SJCRH30 (cell line): ENCODE measurements at regions not wholly inside any gene's neighbourhood (a gene's known extent, or its start where the extent isn't known, plus 50 kb on each side); places are given as distances from the start of the nearest gene placed in this dataset.
"Not testable (repeated sequence)": the region's sequence is repeated elsewhere in the genome, so short reads cannot be mapped to it uniquely, and the experiment has no call there.

Source experiments
- DNase-seq, 2 experiments: peaks; one replicate each; pipeline ENCODE4 v3.0.0-alpha.2; 2015 to 2020
- H3K27ac ChIP-seq: fragments of 250-450 bp; sonication (Bioruptor Pico); 2 replicates; pipeline ENCODE4 v1.5.1; 2020; ENCODE audit warnings: mild to moderate bottlenecking, moderate library complexity
- H3K27me3 ChIP-seq: fragments of 250-450 bp; sonication (Bioruptor Pico); 2 replicates; pipeline ENCODE4 v1.5.1; 2020; ENCODE audit warnings: mild to moderate bottlenecking, moderate library complexity
- H3K36me3 ChIP-seq: fragments of 250-450 bp; sonication (Bioruptor Pico); 2 replicates; pipeline ENCODE4 v1.5.1; 2020; ENCODE audit warnings: mild to moderate bottlenecking, moderate library complexity
- H3K4me1 ChIP-seq: fragments of 250-450 bp; sonication (Bioruptor Pico); 2 replicates; pipeline ENCODE4 v1.5.1; 2020; ENCODE audit warnings: mild to moderate bottlenecking, moderate library complexity
- H3K4me3 ChIP-seq: fragments of 250-450 bp; sonication (Bioruptor Pico); 2 replicates; pipeline ENCODE4 v1.5.1; 2020; ENCODE audit warnings: mild to moderate bottlenecking, moderate library complexity
- H3K9me3 ChIP-seq: fragments of 250-450 bp; sonication (Bioruptor Pico); replicated peaks from 2 replicates; pipeline ENCODE4 v1.5.1; 2020; ENCODE audit warnings: mild to moderate bottlenecking, moderate library complexity

DNA sequence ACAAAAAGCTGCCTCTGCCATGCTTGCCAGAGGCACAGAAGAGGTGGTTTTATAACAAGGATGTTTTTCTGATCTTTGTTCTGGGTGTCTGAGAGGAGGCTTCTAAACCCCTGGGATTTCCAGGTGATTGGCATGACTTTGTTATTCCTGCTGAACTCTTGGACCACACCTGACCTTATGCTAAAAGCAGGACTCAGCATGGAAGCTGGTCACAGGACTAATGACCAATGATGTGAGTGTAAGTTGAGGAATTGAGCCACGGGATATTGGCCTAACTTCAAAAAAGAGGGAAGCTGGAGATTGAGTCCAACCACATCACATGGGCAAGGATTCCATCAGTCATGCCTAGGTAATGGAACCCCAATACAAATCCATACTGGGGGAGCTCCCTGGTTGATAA lies 437.9 kb downstream of the POM121L12 start:
- Histone ChIP-seq H3K9me3 (no peaks in the 10 kb centered on the region), H3K27ac (no peak overlapping the region), H3K27me3 (no peaks in the 10 kb centered on the region), H3K4me1 (no peaks in the 10 kb centered on the region), H3K36me3 (no peaks in the 10 kb centered on the region), H3K4me3 (no peak overlapping the region)
- no peak for DNase-seq

- Histone ChIP-seq H3K36me3 (no peaks in the 10 kb centered on the region), H3K9me3 (no peaks in the 10 kb centered on the region), H3K4me1 (no peaks in the 10 kb centered on the region), H3K27ac (no peak overlapping the region), H3K27me3 (no peaks in the 10 kb centered on the region), H3K4me3 (no peak overlapping the region)
- no peak for DNase-seq
These were observed 440.3 kb downstream of the POM121L12 start for GRCh38 chr7:53475776-53476175.

DNA sequence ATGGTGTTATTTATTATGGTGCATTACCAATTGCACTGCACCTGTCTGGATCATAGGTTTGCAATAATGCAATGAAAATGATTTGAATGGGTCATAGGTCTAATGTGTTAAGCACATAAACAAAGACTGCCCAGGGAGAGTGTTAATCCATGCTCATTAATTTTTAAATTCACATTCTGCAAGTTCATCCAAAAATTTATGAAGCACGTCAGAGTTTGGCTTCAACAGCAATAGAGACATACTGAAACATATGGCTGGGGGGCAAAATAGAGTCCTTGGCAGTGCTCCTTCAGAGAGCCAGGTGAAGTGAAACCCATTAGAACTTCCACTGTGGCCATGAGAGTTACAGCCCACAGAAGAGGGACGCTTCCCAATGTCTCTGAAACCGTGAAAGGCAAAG lies 441.1 kb downstream of the POM121L12 start:
- H3K27ac ChIP-seq = no peak overlapping the region
- no peaks in the 10 kb centered on the region for H3K27me3 ChIP-seq
- H3K4me3 ChIP-seq = no peak overlapping the region
- H3K36me3 ChIP-seq = no peaks in the 10 kb centered on the region
- H3K9me3 ChIP-seq = no peaks in the 10 kb centered on the region
- H3K4me1 ChIP-seq = no peaks in the 10 kb centered on the region
- DNase-seq = no peak

GRCh38 chr7:53485354-53485753 lies 449.9 kb downstream of the POM121L12 start:
- Histone ChIP-seq H3K27ac (no peak overlapping the region), H3K27me3 (no peaks in the 10 kb centered on the region), H3K4me1 (no peaks in the 10 kb centered on the region), H3K4me3 (no peak overlapping the region), H3K9me3 (no peaks in the 10 kb centered on the region), H3K36me3 (no peaks in the 10 kb centered on the region)
- DNase-seq = peak in 1 of 2 experiments; percentile 38

- DNase-seq = peak; percentile 9
- H3K36me3 ChIP-seq = no peaks in the 10 kb centered on the region
- H3K4me1 ChIP-seq = no peaks in the 10 kb centered on the region
- H3K27ac ChIP-seq = no peak overlapping the region
- H3K27me3 ChIP-seq = no peaks in the 10 kb centered on the region
- no peak overlapping the region for H3K4me3 ChIP-seq
- H3K9me3 ChIP-seq = no peaks in the 10 kb centered on the region
These were observed 455.6 kb downstream of the POM121L12 start for GRCh38 chr7:53491051-53491450.

- H3K36me3 ChIP-seq, H3K27ac ChIP-seq, H3K4me1 ChIP-seq, H3K27me3 ChIP-seq, H3K9me3 ChIP-seq, H3K4me3 ChIP-seq, DNase-seq: not testable (repeated sequence)
These were observed 459.7 kb downstream of the POM121L12 start for GRCh38 chr7:53495181-53495580.

DNA sequence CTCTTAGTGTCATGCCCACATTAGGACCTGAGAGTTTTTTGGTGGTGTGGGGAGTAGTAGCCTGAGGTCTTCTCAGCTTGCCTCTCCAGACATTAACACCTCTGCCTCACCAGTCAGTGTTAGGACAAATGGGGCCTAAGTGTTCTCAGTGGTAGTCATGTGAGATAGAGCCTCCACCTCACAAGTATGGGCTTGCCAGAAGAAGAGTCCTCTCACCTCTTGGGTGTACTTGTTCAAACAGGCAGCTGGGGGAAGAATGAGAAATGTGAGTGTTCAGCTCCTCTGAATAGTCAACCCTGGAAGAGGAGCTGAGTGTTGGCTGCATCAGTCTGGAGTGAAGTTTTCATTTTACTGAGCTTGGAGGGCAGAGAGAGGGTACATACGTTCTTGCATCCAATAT lies 464.6 kb downstream of the POM121L12 start:
- Histone ChIP-seq H3K9me3 (no peaks in the 10 kb centered on the region), H3K36me3 (no peaks in the 10 kb centered on the region; the same call in 1 of the 2 replicates), H3K4me3 (no peak overlapping the region), H3K27ac (no peak overlapping the region), H3K27me3 (no peaks in the 10 kb centered on the region), H3K4me1 (no peaks in the 10 kb centered on the region)
- no peak for DNase-seq

GRCh38 chr7:53504914-53505313 lies 469.5 kb downstream of the POM121L12 start:
- H3K27ac ChIP-seq = no peak overlapping the region
- no peak overlapping the region for H3K4me3 ChIP-seq
- H3K36me3 ChIP-seq = no peaks in the 10 kb centered on the region
- DNase-seq = no peak
- H3K4me1 ChIP-seq = no peaks in the 10 kb centered on the region
- no peaks in the 10 kb centered on the region for H3K9me3 ChIP-seq
- no peaks in the 10 kb centered on the region for H3K27me3 ChIP-seq

DNA sequence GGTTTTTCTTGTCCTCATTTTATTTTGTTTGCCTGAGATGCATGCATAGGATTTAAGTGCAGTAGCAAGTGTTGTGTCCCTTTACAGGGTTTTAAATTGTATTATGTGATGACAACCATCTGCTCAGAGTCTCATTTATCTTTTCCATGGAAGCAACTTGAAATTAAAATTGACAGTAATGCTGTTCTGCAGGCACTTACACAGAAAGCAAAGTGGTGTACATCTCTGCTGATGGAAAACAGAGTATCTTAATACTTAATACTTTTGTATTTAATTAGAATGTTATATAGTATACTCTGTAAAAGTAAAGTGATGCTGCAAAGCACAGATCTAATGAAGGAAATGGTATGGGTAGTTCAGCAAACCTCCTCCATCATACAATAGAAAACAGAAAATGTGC lies 482.9 kb downstream of the POM121L12 start:
- Histone ChIP-seq H3K27me3 (no peaks in the 10 kb centered on the region), H3K9me3 (no peaks in the 10 kb centered on the region), H3K27ac (no peak overlapping the region), H3K4me3 (no peak overlapping the region), H3K36me3 (no peaks in the 10 kb centered on the region), H3K4me1 (no peaks in the 10 kb centered on the region)
- no peak for DNase-seq

DNA sequence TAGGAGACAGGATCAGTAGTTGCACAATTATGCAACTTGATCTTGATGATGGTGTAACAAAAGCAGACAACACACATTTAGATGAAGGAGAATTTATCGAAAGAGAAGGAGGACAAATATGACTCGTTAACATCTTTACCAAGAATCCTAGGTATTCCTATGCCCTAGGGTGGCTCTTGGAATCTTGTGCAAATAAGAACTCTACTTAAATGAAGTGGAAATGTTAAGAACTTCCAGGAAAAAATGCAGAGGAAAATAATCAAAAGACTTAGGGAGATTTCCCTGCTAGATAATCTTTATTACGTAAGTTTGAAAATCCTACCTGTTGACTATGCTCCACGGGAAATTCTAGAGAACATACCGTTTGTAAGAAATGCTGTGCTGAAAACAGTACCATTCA lies 485.4 kb downstream of the POM121L12 start:
- H3K36me3 ChIP-seq = no peaks in the 10 kb centered on the region
- H3K9me3 ChIP-seq = no peaks in the 10 kb centered on the region
- H3K27me3 ChIP-seq = no peaks in the 10 kb centered on the region
- DNase-seq = no peak
- no peak overlapping the region for H3K27ac ChIP-seq
- H3K4me3 ChIP-seq = no peak overlapping the region
- no peaks in the 10 kb centered on the region for H3K4me1 ChIP-seq

- no peaks in the 10 kb centered on the region for H3K27me3 ChIP-seq
- DNase-seq = no peak
- no peak overlapping the region for H3K27ac ChIP-seq
- no peak overlapping the region for H3K4me3 ChIP-seq
- H3K36me3 ChIP-seq = no peaks in the 10 kb centered on the region
- H3K4me1 ChIP-seq = no peaks in the 10 kb centered on the region
- H3K9me3 ChIP-seq = no peaks in the 10 kb centered on the region
These were observed 486.3 kb downstream of the POM121L12 start for GRCh38 chr7:53521638-53522184.

DNA sequence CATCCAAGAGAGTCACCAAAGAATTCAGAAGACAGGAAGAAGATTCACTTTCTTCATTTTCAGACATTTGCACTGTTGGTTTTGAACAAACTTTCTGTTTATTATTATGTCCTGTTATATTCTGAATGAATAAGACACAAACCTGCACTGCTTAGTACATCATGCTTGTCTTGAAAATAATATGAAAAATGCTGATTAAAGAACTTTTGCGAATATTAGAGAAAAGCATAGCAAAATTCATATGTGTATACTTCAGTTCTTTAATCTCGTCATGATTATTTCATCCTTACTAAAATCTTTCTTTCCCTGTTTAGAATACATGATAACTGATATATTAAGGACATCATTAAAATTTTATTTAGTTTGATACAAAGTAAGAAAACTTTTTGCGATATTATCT lies 504.1 kb downstream of the POM121L12 start:
- no peak for DNase-seq
- Histone ChIP-seq H3K27me3 (no peaks in the 10 kb centered on the region; the same call in 1 of the 2 replicates), H3K27ac (no peak overlapping the region), H3K4me3 (no peak overlapping the region), H3K4me1 (no peaks in the 10 kb centered on the region), H3K36me3 (no peaks in the 10 kb centered on the region), H3K9me3 (no peaks in the 10 kb centered on the region)

- Histone ChIP-seq H3K27ac (no peak overlapping the region), H3K36me3 (no peaks in the 10 kb centered on the region), H3K27me3 (no peaks in the 10 kb centered on the region; the same call in 1 of the 2 replicates), H3K4me1 (no peaks in the 10 kb centered on the region), H3K9me3 (no peaks in the 10 kb centered on the region), H3K4me3 (no peak overlapping the region)
- DNase-seq = peak in 1 of 2 experiments; percentile 40
These were observed 506.0 kb downstream of the POM121L12 start for GRCh38 chr7:53541475-53541874.

- Histone ChIP-seq H3K4me1 (no peaks in the 10 kb centered on the region), H3K27ac (no peak overlapping the region), H3K36me3 (no peaks in the 10 kb centered on the region), H3K9me3 (no peaks in the 10 kb centered on the region), H3K4me3 (no peak overlapping the region), H3K27me3 (no peaks in the 10 kb centered on the region; the same call in 1 of the 2 replicates)
- DNase-seq = no peak
These were observed 506.7 kb downstream of the POM121L12 start for GRCh38 chr7:53542157-53542556.
